PFSK-1 (cell line): ENCODE measurements at regions not wholly inside any gene's neighbourhood (a gene's known extent, or its start where the extent isn't known, plus 50 kb on each side); places are given as distances from the start of the nearest gene placed in this dataset.

Source experiments
- FOXP2 ChIP-seq: optimal IDR thresholded peaks from 2 replicates; pipeline ENCODE3; 2011; ENCODE audit warnings: borderline replicate concordance, control low read depth, inconsistent platforms; ENCODE audit not compliant: insufficient read depth; ENCODE audit errors: extremely low read length, extremely low read depth
- POLR2AphosphoS5 ChIP-seq: IDR thresholded peaks from 2 replicates; pipeline ENCODE4 v1.6.1; 2012; ENCODE audit warnings: low read depth, mild to moderate bottlenecking, control low read depth, low read length, moderate library complexity
- REST ChIP-seq, 2 experiments: IDR thresholded peaks; 2 replicates each; pipeline versions ENCODE4 v1.6.1 to v1.8.0; 2011 to 2012; ENCODE audit warnings: low read depth in 2 of 2, low read length in 2 of 2, control low read depth in 1 of 2, inconsistent platforms in 1 of 2, mild to moderate bottlenecking in 1 of 2, moderate library complexity in 1 of 2; ENCODE audit not compliant: insufficient read depth in 1 of 2
- SIN3A ChIP-seq: IDR thresholded peaks from 2 replicates; pipeline ENCODE4 v1.6.1; 2012; ENCODE audit warnings: mild to moderate bottlenecking, low read length, moderate library complexity, borderline replicate concordance; ENCODE audit not compliant: insufficient read depth
- TAF1 ChIP-seq: IDR thresholded peaks from 2 replicates; pipeline ENCODE4 v1.6.1; 2012; ENCODE audit warnings: low read length, control low read depth, borderline replicate concordance; ENCODE audit not compliant: insufficient read depth

GRCh38 chr2:38477006-38477405 lies 99.9 kb upstream of the ATL2 start:
- TF ChIP-seq REST (IDR thresholded peaks at IDR 0.05; ENCODE audit: insufficient read depth in 1 of 2, low read depth in 2 of 2, low read length in 2 of 2) = no peak
- no peak for TF ChIP-seq TAF1
- TF ChIP-seq FOXP2 = no peak
- no peak for TF ChIP-seq SIN3A
- TF ChIP-seq POLR2AphosphoS5 = no peak

- TF ChIP-seq POLR2AphosphoS5 (no peak), SIN3A (no peak), FOXP2 (no peak), TAF1 (no peak), REST (IDR thresholded peaks at IDR 0.05; ENCODE audit: insufficient read depth in 1 of 2, low read depth in 2 of 2, low read length in 2 of 2) (no peak)
These were observed 98.5 kb upstream of the ATL2 start for GRCh38 chr2:38475567-38475881.

- TF ChIP-seq SIN3A (no peak), POLR2AphosphoS5 (no peak), REST (IDR thresholded peaks at IDR 0.05; ENCODE audit: insufficient read depth in 1 of 2, low read depth in 2 of 2, low read length in 2 of 2) (no peak), FOXP2 (no peak), TAF1 (no peak)
These were observed 97.9 kb upstream of the ATL2 start for GRCh38 chr2:38474715-38475566.

GRCh38 chr2:38474021-38474456 lies 97.0 kb upstream of the ATL2 start:
- TF ChIP-seq TAF1 = no peak
- no peak for TF ChIP-seq REST (IDR thresholded peaks at IDR 0.05; ENCODE audit: insufficient read depth in 1 of 2, low read depth in 2 of 2, low read length in 2 of 2)
- no peak for TF ChIP-seq FOXP2
- TF ChIP-seq POLR2AphosphoS5 = no peak
- TF ChIP-seq SIN3A = no peak
